Right atrium auricular region (tissue), 2 donors: ENCODE measurements at regions not wholly inside any gene's neighbourhood (a gene's known extent, or its start where the extent isn't known, plus 50 kb on each side); places are given as distances from the start of the nearest gene placed in this dataset.

Experiments
- DNase-seq: peaks from one replicate; pipeline ENCODE4 v3.0.0-alpha.2; 2019; ENCODE audit warnings: low spot score
- H3K27ac ChIP-seq, 2 donors: fragments of 200-600 bp; sonication (generic); 1 replicate in 1 of 2; 2 replicates in 1 of 2; pipeline ENCODE4 v1.5.1; 2016 to 2019
- H3K27me3 ChIP-seq, 2 donors: fragments of 200-600 bp; sonication (generic); one replicate each; pipeline versions ENCODE4 v1.5.1 to v1.6.0; 2017 to 2019
- H3K36me3 ChIP-seq: fragments of 200-600 bp; sonication (generic); one replicate; pipeline ENCODE4 v1.5.1; 2016
- H3K4me1 ChIP-seq, 2 donors: fragments of 200-600 bp; sonication (generic); one replicate each; pipeline versions ENCODE4 v1.5.1 to v1.6.0; 2017 to 2019
- H3K4me3 ChIP-seq, 2 donors: fragments of 200-600 bp; sonication (generic); 1 replicate in 1 of 2; 2 replicates in 1 of 2; pipeline ENCODE4 v1.5.1; 2017 to 2019; ENCODE audit warnings: mild to moderate bottlenecking in 1 of 2, moderate library complexity in 1 of 2
- H3K9me3 ChIP-seq, 2 donors: fragments of 200-600 bp; sonication (generic); one replicate each; pipeline ENCODE4 v1.5.1; 2019
- TF ChIP-seq, protein P1 (sequence below), 2 donors: fragments of 200-600 bp; sonication (generic); IDR thresholded peaks; one replicate each; pipeline ENCODE4 v1.5.1; 2019; ENCODE audit warnings: antibody characterized with exemption in 2 of 2

DNA sequence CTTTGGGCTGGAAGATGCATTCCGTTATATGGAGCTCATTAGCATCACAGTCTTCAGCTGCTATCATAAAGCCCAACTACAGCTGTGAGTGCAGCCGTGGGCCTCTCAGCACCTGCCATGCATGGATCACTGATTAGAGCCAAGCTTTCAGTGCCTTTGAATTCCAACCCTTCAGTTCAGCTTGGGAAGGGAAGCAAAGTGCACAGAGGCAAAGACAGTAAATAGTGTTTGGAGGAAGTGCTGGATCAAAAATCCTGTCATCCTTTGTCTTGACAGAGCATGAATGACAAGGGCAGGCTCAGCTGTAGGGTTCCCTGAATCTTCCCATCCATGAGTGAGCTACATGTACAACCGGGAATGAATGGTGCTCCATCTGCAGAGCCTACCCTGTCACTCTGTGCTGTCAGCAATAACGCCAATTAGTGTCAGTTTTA, 153.7 kb downstream of the DNAJB9 start:
- Histone ChIP-seq H3K27ac (no peak overlapping the region), H3K27me3 (no peaks in the 10 kb centered on the region), H3K4me1 (no peaks in the 10 kb centered on the region), H3K36me3 (no peaks in the 10 kb centered on the region), H3K4me3 (no peak overlapping the region), H3K9me3 (no peaks in the 10 kb centered on the region)
- DNase-seq: no peak
- TF ChIP-seq, protein P1, sequence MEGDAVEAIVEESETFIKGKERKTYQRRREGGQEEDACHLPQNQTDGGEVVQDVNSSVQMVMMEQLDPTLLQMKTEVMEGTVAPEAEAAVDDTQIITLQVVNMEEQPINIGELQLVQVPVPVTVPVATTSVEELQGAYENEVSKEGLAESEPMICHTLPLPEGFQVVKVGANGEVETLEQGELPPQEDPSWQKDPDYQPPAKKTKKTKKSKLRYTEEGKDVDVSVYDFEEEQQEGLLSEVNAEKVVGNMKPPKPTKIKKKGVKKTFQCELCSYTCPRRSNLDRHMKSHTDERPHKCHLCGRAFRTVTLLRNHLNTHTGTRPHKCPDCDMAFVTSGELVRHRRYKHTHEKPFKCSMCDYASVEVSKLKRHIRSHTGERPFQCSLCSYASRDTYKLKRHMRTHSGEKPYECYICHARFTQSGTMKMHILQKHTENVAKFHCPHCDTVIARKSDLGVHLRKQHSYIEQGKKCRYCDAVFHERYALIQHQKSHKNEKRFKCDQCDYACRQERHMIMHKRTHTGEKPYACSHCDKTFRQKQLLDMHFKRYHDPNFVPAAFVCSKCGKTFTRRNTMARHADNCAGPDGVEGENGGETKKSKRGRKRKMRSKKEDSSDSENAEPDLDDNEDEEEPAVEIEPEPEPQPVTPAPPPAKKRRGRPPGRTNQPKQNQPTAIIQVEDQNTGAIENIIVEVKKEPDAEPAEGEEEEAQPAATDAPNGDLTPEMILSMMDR (IDR thresholded peaks at IDR 0.05): no peak

DNA sequence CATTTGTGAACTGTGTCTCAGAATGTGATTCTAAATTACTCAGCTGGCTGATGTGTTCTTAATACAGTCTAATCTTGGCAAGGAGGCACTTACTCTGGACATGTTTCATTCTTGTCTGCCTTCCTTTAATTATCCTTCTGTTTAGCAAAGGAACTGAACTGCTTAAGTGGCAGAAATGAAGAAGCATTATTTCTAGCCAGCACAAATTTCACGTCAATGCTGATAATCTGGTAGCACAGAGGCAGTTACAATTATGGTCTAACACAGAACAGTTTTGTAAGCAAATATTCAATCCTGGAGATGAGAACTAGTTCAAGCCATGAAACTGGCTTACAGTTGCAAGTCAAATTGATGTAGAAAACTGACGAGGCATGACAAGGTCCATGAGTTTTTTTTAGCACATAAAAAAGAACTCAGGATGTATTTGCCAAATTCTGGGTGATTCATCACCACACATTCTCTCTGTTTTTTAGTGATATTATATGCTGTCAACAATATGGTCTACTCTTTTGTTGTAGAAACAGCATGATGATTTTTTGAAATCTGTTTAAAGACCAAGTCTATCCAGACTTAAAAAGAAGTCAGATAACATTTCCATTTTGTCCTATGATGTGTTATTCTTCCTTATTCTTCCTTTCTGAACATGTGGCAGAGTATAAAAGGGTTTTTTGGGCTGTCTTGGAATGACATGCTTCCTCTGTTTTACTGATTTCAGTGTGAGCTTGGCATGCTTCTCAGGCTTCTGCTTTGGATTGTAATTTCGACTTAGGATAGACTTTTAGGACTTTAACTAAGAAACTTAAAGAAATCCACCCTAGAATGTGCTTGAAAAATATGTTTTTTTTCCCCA, 154.8 kb downstream of the DNAJB9 start:
- TF ChIP-seq, protein P1 (IDR thresholded peaks at IDR 0.05): no peak
- H3K27ac ChIP-seq: no peak overlapping the region
- no peaks in the 10 kb centered on the region for H3K9me3 ChIP-seq
- DNase-seq: no peak
- H3K4me1 ChIP-seq: no peaks in the 10 kb centered on the region
- no peaks in the 10 kb centered on the region for H3K27me3 ChIP-seq
- H3K4me3 ChIP-seq: no peak overlapping the region
- H3K36me3 ChIP-seq: no peaks in the 10 kb centered on the region

DNA sequence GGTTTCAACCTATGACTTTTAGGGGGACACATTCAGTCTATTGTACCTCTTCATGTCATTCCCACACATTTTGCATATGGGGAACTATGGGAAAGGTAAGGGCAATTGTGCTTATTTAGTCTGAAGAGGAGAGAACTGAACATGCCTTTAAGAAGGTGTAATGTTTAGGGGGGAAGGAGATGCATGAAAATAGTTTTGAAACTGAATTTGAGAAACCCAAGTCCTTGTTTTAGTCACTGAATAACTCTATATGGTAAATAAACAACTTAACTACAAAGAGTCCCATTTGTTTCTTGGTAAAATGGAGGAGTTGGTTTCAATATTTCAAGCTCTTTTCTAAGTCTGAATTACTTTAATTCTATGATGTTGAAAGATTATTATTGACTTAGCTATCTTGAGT, 166.1 kb downstream of the DNAJB9 start:
- TF ChIP-seq, protein P1 (IDR thresholded peaks at IDR 0.05): no peak
- Histone ChIP-seq H3K4me3 (no peak overlapping the region), H3K36me3 (no peaks in the 10 kb centered on the region), H3K27ac (no peak overlapping the region), H3K4me1 (no peaks in the 10 kb centered on the region), H3K27me3 (no peaks in the 10 kb centered on the region), H3K9me3 (no peaks in the 10 kb centered on the region)
- DNase-seq: no peak

DNA sequence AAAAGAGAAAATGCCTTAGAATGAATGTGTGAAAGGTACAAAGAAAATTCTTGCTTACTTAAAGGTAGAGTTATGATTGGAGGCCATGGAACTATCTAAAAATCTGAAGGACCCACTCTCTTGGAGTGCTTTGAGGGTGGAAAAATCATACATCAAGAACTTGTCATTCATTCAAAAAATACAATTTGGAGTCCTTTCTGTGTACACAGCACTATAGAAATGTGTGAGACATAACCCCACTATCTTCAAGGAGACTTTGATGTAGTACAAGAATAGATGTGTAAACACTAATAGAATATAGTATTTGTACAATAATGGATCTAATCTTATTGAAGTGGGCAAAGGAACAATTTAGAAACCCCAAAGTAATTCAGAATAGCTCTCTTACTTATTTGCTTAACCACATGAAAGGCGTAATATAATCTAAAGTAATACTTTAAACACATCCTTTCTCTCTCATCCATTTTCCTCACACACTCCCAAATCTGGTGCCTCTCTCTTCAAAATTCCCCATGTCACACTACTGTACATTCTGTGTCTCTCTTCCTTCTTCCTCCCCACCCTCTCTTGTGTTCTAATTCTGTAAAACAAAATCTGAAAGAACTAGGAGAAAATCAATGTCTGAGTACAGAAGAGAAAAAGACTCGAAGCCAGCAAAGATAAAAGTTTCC, 166.7 kb downstream of the DNAJB9 start:
- Histone ChIP-seq H3K27me3 (no peaks in the 10 kb centered on the region), H3K9me3 (no peaks in the 10 kb centered on the region), H3K36me3 (no peaks in the 10 kb centered on the region), H3K4me3 (no peak overlapping the region), H3K4me1 (no peaks in the 10 kb centered on the region), H3K27ac (no peak overlapping the region)
- DNase-seq: no peak
- TF ChIP-seq, protein P1 (IDR thresholded peaks at IDR 0.05): no peak

DNA sequence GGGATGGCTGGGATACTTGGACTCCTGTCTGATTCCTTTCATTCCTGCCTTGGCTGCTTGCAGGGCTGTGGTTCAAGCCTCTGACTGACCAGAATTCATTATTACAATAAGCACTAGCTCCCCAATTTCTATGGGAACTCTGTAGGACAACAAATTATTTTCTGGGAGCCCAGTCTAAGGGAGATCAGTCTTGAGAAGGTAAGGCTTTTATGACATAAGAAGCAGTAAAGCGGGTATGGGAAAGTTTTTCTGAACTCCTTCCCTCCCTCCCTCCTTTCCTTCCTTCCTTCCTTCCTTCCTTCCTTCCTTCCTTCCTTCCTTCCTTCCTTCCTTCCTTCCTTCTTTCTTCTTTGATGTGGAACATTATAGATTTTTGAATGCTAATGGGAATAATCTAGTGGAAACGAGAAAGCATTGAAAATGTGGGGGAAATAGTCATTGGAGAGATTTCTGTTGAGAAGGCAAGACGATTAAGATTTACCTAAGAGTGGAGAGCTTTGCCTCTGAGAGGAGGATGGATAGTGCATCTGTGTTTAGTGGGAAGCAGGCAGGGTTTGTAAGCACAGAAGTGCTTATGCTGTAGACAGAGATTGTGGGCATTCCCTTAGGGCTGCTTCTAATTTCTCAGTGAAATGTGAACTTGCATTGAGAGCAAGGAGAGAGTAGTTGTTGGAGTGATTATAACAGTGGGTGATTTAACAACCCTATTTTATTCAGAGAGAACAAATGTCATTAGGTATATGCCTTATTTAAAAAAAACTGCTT, 201.5 kb downstream of the DNAJB9 start:
- Histone ChIP-seq H3K4me3 (no peak overlapping the region), H3K27me3 (no peaks in the 10 kb centered on the region), H3K27ac (no peak overlapping the region), H3K4me1 (no peaks in the 10 kb centered on the region), H3K36me3 (no peaks in the 10 kb centered on the region), H3K9me3 (no peaks in the 10 kb centered on the region)
- DNase-seq: no peak
- TF ChIP-seq, protein P1 (IDR thresholded peaks at IDR 0.05): no peak
